ENCODE measurements at regions not wholly inside any gene's neighbourhood (a gene's known extent, or its start where the extent isn't known, plus 50 kb on each side); places are given as distances from the start of the nearest gene placed in this dataset.

GRCh38 chr2:237150186-237150585, 64.5 kb downstream of the COPS8 start:
- no peak for DNase-seq

DNA sequence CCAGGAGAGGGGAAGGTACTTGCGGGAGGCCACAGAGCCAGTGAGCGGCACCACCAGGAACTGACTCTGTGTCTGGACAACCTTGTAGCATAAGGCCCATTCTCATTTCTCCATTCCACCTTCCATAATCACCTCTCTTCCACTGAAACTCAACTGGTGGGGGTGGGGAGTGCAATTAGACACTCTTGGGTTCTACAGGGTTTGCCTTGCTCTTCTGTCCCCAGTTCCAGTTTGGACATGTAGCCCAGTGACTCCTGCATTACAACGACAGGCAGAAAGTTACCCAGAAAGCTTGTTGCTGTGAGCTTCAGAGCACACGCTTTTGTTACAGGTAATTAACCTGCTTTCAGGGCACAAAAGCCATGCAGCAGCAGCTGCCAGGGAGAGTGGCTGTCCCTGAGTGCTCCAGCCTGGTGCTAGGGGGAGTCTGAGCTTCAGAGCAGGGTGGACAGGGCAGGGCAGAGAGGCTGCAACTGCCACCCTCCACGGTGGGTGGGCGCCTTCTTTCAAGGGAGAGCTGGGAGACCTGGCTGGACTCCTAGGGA, 65.2 kb downstream of the COPS8 start:
- DNase-seq = no peak

DNA sequence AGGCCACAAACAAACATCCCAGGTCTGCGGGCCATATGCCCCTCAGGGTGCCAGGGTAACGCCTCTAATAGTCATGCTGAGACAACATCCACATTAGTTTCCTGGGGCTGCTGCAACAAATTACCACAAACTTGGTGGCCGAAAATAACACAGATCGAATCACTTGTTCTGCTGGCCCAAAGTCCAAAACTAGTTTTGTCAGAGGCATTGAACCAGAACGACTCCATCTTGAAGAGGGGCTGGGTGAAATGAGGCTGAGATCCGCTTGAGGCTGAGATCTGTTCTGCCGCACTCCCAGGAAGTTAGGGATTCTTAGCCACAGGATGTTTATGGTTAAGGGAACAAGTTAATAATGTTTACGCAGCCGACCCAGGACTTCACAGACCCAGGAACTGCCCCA, 66.7 kb downstream of the COPS8 start:
- no peak for DNase-seq

DNA sequence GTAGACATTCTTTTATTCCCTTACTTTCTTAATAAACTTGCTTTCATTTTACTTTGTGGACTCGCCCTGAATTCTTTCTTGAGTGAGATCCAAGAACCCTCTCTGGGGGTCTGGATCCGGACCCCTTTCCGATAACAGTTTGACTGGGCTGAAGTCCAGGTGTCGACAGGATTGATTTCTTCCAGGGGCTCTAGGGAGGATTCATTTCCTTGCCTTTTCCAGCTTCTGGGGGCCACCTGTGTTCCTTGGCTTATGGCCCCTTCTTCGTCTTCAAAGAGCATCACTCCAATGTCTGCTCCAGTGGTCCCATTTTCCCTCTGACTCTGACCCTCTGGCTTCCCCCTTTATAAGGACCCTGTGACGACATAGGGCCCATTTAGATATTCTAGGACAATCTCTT, 67.5 kb downstream of the COPS8 start:
- DNase-seq = no peak

GRCh38 chr2:237154082-237154638, 68.5 kb downstream of the COPS8 start:
- peak; percentile 32 to 68 (median 49) for DNase-seq

DNA sequence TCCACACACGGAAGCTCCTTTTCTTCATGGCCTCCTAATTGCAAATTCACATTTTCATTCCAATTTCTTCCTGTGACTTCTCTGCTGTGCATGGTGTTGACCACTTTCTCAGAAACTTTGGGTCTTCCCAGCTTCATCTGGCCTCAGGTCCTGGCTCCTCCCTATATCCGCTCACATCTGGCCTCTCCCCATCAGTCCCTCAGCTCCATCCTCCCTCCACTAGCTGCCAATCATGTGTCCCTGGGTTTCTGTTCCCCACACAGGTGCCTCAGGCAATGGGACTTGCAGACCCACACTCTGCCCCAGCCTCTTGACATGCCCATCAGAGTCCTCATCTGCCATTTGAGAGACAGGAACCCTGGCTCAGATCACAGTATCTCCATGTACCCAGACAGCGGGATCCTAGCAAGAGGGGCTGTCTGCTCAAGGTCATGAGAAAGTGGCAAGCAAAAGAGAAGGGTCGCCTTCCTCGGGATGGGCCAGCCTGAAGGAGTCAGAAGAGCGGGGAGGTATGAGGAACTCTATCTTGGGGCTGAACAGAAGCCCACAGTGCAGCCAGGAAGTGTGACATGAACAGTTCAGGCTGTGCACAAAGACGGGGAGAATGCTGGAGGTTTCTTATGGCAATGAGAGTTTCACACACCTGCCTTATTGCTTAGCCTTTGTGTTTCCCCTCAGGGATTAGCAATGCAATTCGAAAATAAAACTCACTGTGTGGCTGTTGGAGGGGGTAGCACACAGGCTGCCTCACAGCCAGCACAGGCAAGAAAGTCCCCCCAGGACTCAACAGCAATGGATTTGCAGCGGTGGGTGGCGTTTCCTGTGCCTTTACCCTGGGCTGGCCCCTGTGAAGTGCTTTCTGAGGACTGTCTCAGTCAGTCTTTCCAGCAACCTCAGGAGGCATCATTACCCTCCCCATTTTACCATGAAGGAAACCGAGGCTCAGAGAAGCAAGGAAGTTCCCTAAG, 69.5 kb downstream of the COPS8 start:
- peak in 3 of 4 experiments; percentile 19 to 22 (median 20) for DNase-seq

GRCh38 chr2:237156031-237156856, 70.6 kb downstream of the COPS8 start:
- DNase-seq = peak; percentile 63 to 82 (median 70)

GRCh38 chr2:237156857-237157779, 71.4 kb downstream of the COPS8 start:
- no peak for DNase-seq

GRCh38 chr2:237157780-237158102, 72.1 kb downstream of the COPS8 start:
- DNase-seq = no peak

DNA sequence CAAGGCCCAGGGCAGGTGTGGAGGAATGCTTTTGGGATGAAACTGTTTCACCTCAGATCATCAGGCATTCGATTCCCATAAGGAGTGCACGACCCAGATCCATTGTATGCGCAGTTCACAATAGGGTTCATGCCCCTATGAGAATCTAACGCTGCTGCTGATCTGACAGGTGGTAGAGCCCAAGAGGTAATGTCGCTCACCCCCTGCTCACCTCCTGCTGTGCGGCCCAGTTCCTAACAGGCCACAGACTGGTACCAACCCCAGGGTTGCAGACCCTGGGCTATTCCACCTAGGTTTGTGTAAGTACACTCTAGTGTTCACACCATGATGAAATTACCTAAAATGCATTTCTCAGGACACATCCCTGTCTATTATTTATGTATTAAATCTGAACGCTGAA, 72.5 kb downstream of the COPS8 start:
- DNase-seq = no peak

DNA sequence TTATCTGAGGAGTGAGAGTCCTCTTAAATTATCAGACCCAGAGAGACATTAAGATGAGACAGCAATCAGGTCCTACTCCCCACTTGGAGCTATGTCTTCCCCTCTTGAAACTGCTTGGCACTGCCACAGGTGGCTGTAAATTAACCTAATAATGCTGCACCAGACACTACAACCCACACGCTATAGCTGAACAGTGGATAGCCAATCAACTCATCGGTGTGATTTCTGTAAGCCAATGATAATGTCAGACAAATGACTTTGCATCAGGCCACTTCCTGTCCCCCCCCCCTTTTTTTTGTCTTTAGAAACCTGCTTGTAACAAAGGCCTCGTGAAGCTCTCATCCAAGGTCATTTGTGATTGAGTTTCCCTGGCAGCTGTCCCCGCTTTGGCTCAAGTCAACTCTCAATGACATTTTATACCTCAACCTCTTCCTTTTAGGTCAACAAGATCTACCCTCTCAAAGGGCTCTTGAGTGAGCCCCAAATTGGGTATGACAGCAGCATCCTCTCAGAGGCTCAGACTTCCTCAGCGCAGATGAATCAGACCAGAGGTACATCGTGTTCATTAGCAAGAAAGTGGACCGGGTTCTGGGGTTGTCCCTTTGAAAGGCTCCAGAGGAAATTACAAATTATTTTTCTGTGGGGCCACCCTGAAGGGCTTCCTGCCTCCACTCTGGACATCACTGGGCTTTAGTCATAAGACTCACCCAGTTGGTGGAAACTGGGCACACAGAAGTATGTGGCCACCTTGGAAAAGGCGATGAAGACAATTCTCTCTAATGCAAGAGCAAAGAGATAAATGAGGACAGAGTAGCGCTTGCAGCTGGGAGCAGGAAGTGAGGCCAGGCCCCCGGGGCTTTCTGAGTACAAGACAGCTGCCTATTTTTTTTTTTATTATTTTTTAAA, 73.6 kb downstream of the COPS8 start:
- no peak for DNase-seq

DNA sequence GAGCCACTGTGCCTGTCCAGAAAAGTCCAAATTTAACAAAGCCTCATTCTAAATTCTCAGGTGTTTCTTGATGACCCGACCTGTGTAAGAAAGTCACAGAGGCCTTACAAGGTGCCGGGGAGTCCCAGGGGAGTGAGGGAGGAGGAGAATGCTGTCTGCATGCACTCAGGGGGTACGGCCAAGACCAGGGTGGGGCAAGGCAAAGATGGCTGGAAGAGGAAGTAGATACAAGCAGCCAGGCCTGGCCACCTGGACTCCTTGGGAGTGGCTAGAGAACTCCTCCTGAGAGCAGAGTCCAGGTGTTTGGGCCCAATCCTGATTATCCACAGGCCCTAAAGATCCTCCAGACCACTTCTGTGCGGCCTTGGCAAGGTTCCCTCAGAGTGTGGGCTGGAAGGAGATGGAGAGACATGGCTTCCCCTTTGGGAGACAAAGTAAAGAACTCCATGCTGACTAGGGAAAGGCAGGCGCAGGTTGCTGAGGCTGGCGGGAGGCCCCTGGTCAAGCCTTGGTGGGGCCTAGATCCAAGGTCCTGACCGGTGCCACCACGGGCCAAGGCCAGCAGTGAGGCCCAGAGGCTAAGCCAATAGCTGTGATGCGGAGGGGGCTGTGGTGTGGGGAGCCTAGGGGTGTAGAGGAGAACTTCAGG, 74.7 kb downstream of the COPS8 start:
- DNase-seq = no peak

GRCh38 chr2:237161189-237161588, 75.5 kb downstream of the COPS8 start:
- DNase-seq = no peak

- DNase-seq = no peak
These were observed 77.3 kb downstream of the COPS8 start for GRCh38 chr2:237162959-237163358.

DNA sequence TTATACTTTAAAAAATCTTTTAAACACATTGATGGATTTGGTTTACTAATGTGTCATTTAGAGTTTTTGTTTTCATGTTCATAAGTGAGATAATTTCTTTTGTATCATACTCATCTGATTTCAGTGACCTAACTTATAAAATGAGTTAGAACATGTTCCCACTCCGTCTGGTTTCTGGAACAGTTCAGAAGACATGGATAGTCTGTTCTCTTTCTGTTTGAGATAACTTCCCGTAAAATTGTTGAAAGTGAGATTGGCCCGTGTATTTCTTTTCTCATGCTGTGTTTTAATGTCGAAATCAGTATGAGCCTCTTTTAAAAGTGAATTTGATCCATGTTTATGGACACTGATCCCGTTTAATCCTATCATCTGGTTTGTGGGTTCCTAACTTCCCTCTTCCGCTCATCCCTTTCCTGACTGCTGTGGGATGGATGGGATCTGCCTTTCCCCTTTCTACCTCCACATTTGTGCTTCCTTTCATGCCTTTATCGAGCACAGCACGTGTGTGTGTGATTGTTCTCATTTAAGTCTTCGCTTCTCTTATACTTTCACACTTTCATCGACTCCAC, 78.9 kb downstream of the COPS8 start:
- DNase-seq = no peak

DNA sequence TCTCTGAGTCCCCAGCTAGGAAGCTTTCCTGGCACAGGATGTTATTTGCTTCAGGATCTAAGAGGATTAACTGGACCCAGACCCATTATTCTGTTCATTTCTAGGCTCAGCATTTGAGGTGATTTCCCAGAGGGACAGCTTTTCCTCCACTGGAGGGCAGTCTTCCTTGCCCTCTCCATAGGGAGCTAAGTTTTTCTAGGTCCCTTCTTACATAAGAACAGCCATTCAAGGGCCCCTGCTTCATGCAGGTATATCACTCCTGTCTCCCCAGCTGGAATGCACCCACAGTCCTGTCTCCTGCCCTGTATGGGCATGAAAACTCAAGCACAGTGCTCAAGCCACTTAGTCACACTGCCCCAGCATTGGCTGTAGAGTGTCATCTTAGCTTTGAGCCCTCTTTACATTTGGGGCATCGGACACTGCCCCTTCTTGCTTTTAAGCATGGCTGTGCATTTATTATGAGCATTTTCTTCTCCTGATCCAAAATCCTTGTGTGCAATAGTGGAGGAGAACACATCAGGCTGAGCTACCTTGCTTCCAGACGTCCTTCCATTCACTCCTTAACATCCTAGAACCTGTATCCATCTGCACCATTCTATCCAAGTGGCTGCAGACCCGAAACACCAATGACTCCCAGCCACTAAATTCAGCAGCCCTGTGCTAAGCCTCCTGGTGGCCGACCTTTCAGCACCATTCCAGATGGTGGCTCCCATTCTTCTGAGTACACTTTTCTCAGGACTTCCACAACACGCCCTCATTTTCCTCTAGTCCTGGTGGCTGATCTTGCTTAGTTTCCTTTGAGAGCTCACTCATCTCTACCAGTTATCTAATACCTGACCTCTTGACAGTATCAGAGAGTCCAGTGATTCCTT, 80.0 kb downstream of the COPS8 start:
- DNase-seq = peak; percentile 28 to 55 (median 47)

- no peak for DNase-seq
These were observed 81.3 kb downstream of the COPS8 start for GRCh38 chr2:237167038-237167437.

GRCh38 chr2:237167934-237168333, 82.2 kb downstream of the COPS8 start:
- DNase-seq = no peak

DNA sequence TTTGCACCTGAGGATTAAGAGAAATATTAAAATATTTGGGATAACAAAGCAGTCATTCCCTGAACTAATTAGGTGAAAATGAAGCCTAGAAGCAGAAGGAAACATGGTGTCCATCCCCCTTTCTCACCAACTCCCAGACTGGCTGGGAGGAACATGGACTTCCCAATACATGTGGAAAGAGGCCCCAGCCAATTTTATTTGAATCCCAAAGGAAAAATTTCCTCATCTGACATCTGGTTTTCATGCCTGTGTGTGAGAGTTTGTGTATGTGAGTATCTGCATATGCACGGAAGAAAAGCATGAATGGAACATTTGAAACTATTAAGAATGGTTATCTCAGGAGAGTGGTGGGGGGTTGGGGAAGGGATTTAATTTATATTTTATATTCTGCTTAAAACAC, 84.3 kb downstream of the COPS8 start:
- DNase-seq = no peak

All from suppressor macrophage (primary cell).